ENCODE measurements at regions not wholly inside any gene's neighbourhood (a gene's known extent, or its start where the extent isn't known, plus 50 kb on each side); places are given as distances from the start of the nearest gene placed in this dataset.
A peak's percentile ranks its signal among the peaks of the same experiment; 100 is the strongest.

DNA sequence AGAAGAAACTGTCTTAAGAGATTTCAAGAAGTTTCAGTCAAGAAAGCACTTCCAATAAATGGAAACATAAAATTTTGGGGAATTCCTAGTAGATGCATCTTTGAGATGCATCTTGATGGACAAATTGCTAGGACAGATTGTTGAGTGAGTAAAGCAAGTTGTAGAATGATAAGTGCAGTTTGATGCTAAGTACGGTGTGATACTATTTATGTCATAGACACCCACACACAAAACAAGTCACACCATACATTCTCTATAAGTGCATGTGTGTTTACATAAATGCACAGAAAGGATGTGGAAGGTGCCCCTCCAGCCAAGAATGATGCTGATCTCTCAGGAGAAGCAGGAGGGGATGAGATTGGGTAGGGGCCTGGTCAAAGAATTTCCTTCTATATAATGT is 375.7 kb downstream of the FOXO1 start:
- DNase-seq: no peak
- no peaks in the 10 kb centered on the region for H3K36me3 ChIP-seq (ENCODE audit: insufficient read depth, low read length)
- peaks cover 0 to 4% (median 0%) of the 10 kb centered on the region in 3 donors for H3K36me3 Mint-ChIP-seq
- H3K4me1 ChIP-seq (ENCODE audit: insufficient read depth, low read length): no peaks in the 10 kb centered on the region
- ChIA-PET POLR2A (no interaction called here), CTCF (no interaction called here)
- no peaks in the 10 kb centered on the region for H3K9me3 ChIP-seq (ENCODE audit: low read length)
- no peaks in the 10 kb centered on the region for H3K27me3 ChIP-seq (ENCODE audit: insufficient read depth, low read length, poor library complexity, severe bottlenecking)
- no peak overlapping the region for H3K4me3 ChIP-seq (ENCODE audit: low read length)
- no peak overlapping the region for H3K4me3 Mint-ChIP-seq
- H3K9me3 Mint-ChIP-seq: peaks cover 0 to 4% (median 0%) of the 10 kb centered on the region in 5 donors
- no peaks in the 10 kb centered on the region for H3K4me1 Mint-ChIP-seq
- no peak overlapping the region for H3K27ac ChIP-seq (ENCODE audit: low read depth, low read length)
- H3K27me3 Mint-ChIP-seq: no peaks in the 10 kb centered on the region
- H3K27ac Mint-ChIP-seq: no peak overlapping the region

DNA sequence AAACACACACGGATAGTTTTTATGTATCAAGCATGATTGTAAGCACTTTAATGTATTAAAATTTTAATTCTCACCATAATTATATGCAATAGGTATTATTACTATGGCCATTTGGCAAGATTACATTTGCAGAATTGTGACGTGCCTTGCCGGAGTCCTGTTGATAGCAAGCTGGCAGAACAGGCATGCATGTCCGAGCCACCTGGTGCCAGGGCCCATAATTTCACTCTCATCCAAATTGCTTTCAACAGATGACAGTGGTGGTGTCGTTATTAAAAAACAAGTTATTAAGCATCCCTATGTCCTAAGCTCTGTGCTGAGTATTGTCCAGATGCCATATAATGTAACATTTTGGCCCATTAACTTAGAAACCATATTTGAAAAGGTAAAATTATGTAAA is 374.3 kb downstream of the FOXO1 start:
- Histone ChIP-seq H3K4me1 (ENCODE audit: insufficient read depth, low read length) (no peaks in the 10 kb centered on the region), H3K27me3 (ENCODE audit: insufficient read depth, low read length, poor library complexity, severe bottlenecking) (no peaks in the 10 kb centered on the region), H3K4me3 (ENCODE audit: low read length) (no peak overlapping the region), H3K9me3 (ENCODE audit: low read length) (no peaks in the 10 kb centered on the region), H3K27ac (ENCODE audit: low read depth, low read length) (no peak overlapping the region), H3K36me3 (ENCODE audit: insufficient read depth, low read length) (no peaks in the 10 kb centered on the region)
- peaks cover 0 to 13% (median 5%) of the 10 kb centered on the region in 5 donors for H3K9me3 Mint-ChIP-seq
- H3K4me3 Mint-ChIP-seq: no peak overlapping the region
- no peak overlapping the region for H3K27ac Mint-ChIP-seq
- peaks cover 0 to 10% (median 0%) of the 10 kb centered on the region in 3 donors for H3K36me3 Mint-ChIP-seq
- DNase-seq: no peak
- ChIA-PET CTCF (no interaction called here), POLR2A (no interaction called here)
- no peaks in the 10 kb centered on the region for H3K27me3 Mint-ChIP-seq
- no peaks in the 10 kb centered on the region for H3K4me1 Mint-ChIP-seq

DNA sequence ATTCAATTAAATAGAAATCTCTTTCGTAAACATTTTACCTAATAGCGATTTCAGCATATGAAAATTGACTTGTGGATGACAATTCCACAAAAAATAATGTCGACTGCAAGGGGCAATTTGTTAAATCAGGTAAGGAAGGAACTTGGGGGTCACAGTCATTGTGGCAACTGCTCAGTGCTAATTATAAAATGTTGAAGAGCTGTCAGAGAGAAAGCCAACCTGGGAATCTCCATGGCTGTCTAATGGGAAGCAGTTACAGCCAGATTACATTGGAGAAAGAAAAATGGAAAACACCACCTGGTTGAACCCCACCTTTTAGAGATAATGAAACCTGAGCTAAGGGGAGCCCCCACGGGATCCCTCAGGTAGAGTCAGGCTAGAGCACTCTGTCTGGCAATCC is 373.9 kb downstream of the FOXO1 start:
- Mint-ChIP-seq H3K9me3 (peaks cover 0 to 13% (median 5%) of the 10 kb centered on the region in 5 donors), H3K27ac (peak overlapping the region in 1 of 8 donors; percentile 11), H3K4me1 (no peaks in the 10 kb centered on the region), H3K4me3 (no peak overlapping the region), H3K27me3 (no peaks in the 10 kb centered on the region), H3K36me3 (peaks cover 0 to 10% (median 0%) of the 10 kb centered on the region in 3 donors)
- H3K4me1 ChIP-seq (ENCODE audit: insufficient read depth, low read length): no peaks in the 10 kb centered on the region
- H3K9me3 ChIP-seq (ENCODE audit: low read length): no peaks in the 10 kb centered on the region
- CTCF ChIA-PET: no interaction called here
- no peaks in the 10 kb centered on the region for H3K36me3 ChIP-seq (ENCODE audit: insufficient read depth, low read length)
- DNase-seq: no peak
- POLR2A ChIA-PET: no interaction called here
- H3K27ac ChIP-seq (ENCODE audit: low read depth, low read length): no peak overlapping the region
- no peaks in the 10 kb centered on the region for H3K27me3 ChIP-seq (ENCODE audit: insufficient read depth, low read length, poor library complexity, severe bottlenecking)
- H3K4me3 ChIP-seq (ENCODE audit: low read length): no peak overlapping the region

- H3K27me3 ChIP-seq (ENCODE audit: insufficient read depth, low read length, poor library complexity, severe bottlenecking): no peaks in the 10 kb centered on the region
- Mint-ChIP-seq H3K36me3 (peaks cover 0 to 39% (median 8%) of the 10 kb centered on the region in 3 donors), H3K4me1 (peaks cover 0 to 3% (median under 1%) of the 10 kb centered on the region in 3 donors), H3K9me3 (peaks cover 0 to 17% (median 16%) of the 10 kb centered on the region in 5 donors), H3K27ac (no peak overlapping the region), H3K4me3 (no peak overlapping the region), H3K27me3 (peaks cover 0 to 2% of the 10 kb centered on the region in 2 donors)
- POLR2A ChIA-PET: no interaction called here
- no peak overlapping the region for H3K27ac ChIP-seq (ENCODE audit: low read depth, low read length)
- H3K9me3 ChIP-seq (ENCODE audit: low read length): no peaks in the 10 kb centered on the region
- DNase-seq: no peak
- H3K36me3 ChIP-seq (ENCODE audit: insufficient read depth, low read length): no peaks in the 10 kb centered on the region
- no peaks in the 10 kb centered on the region for H3K4me1 ChIP-seq (ENCODE audit: insufficient read depth, low read length)
- CTCF ChIA-PET: interaction anchor here (1.6 kb wide), 1 partner anchor 380 kb away, joined by 3 read pairs; no protein-coding TSS in a partner anchor
- H3K4me3 ChIP-seq (ENCODE audit: low read length): no peak overlapping the region
Measured at GRCh38 chr13:40302351-40302750, 364.1 kb downstream of the FOXO1 start.

DNA sequence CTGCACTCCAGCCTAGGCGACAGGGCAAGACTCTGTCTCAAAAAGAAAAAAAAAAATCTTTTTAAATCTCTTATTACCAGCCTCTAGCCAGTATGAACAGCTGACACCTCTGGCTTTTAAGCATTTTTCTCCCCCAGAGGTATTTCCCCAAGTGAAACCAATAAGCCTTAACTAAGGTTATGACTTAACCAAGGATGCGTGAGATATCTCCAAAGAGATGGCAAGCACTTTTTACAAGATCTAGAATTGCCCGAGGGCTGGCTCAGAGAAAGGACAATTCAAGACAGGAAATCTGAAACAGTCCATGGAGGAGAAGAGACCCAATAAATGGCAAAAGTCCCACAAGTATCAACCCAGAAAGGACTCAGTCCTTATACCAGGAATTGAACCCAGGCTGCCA is 362.1 kb downstream of the FOXO1 start:
- ChIA-PET CTCF (interaction anchor here (1.6 kb wide), 1 partner anchor 55 kb away, joined by 3 read pairs; no protein-coding TSS in a partner anchor), POLR2A (no interaction called here)
- no peak overlapping the region for H3K27ac Mint-ChIP-seq

GRCh38 chr13:40306817-40307216 is 359.6 kb downstream of the FOXO1 start:
- peak overlapping the region in 1 of 8 donors; percentile 54 for H3K27ac Mint-ChIP-seq
- no peaks in the 10 kb centered on the region for H3K9me3 ChIP-seq (ENCODE audit: low read length)
- H3K4me1 Mint-ChIP-seq: peaks cover 0 to 14% (median 2%) of the 10 kb centered on the region in 3 donors
- DNase-seq: no peak
- H3K36me3 Mint-ChIP-seq: peaks cover 0 to 30% (median 5%) of the 10 kb centered on the region in 3 donors
- peak overlapping the region in 1 of 7 donors; percentile 25 for H3K4me3 Mint-ChIP-seq
- H3K4me1 ChIP-seq (ENCODE audit: insufficient read depth, low read length): no peaks in the 10 kb centered on the region
- H3K27me3 ChIP-seq (ENCODE audit: insufficient read depth, low read length, poor library complexity, severe bottlenecking): no peaks in the 10 kb centered on the region
- no peak overlapping the region for H3K4me3 ChIP-seq (ENCODE audit: low read length)
- CTCF ChIA-PET: no interaction called here
- no peak overlapping the region for H3K27ac ChIP-seq (ENCODE audit: low read depth, low read length)
- POLR2A ChIA-PET: no interaction called here
- H3K9me3 Mint-ChIP-seq: peaks cover 0 to 14% (median 11%) of the 10 kb centered on the region in 5 donors
- H3K36me3 ChIP-seq (ENCODE audit: insufficient read depth, low read length): no peaks in the 10 kb centered on the region
- H3K27me3 Mint-ChIP-seq: peaks cover 0 to 2% of the 10 kb centered on the region in 2 donors

More for the DNA sequence above, 362.1 kb downstream of the FOXO1 start:
- DNase-seq: no peak
- Mint-ChIP-seq H3K9me3 (peaks cover 0 to 18% (median 17%) of the 10 kb centered on the region in 5 donors), H3K27me3 (peaks cover 0 to 2% of the 10 kb centered on the region in 2 donors), H3K4me1 (peaks cover 0 to 14% (median 2%) of the 10 kb centered on the region in 3 donors), H3K36me3 (peaks cover 0 to 49% (median 10%) of the 10 kb centered on the region in 3 donors), H3K4me3 (no peak overlapping the region)
- Histone ChIP-seq H3K27ac (ENCODE audit: low read depth, low read length) (no peak overlapping the region), H3K4me1 (ENCODE audit: insufficient read depth, low read length) (no peaks in the 10 kb centered on the region), H3K36me3 (ENCODE audit: insufficient read depth, low read length) (no peaks in the 10 kb centered on the region), H3K9me3 (ENCODE audit: low read length) (no peaks in the 10 kb centered on the region), H3K4me3 (ENCODE audit: low read length) (no peak overlapping the region), H3K27me3 (ENCODE audit: insufficient read depth, low read length, poor library complexity, severe bottlenecking) (no peaks in the 10 kb centered on the region)

- POLR2A ChIA-PET: no interaction called here
- H3K4me1 ChIP-seq (ENCODE audit: insufficient read depth, low read length): peaks cover 6% of the 10 kb centered on the region
- DNase-seq: no peak
- H3K27me3 ChIP-seq (ENCODE audit: insufficient read depth, low read length, poor library complexity, severe bottlenecking): no peaks in the 10 kb centered on the region
- no peaks in the 10 kb centered on the region for H3K9me3 ChIP-seq (ENCODE audit: low read length)
- Mint-ChIP-seq H3K4me3 (peak overlapping the region in 1 of 7 donors; percentile 1), H3K27me3 (peaks cover 0 to under 1% of the 10 kb centered on the region in 2 donors), H3K36me3 (peaks cover 0 to 30% (median 5%) of the 10 kb centered on the region in 3 donors), H3K4me1 (peaks cover 10 to 27% (median 10%) of the 10 kb centered on the region in 3 donors), H3K9me3 (peaks cover 0 to 12% (median 6%) of the 10 kb centered on the region in 5 donors), H3K27ac (no peak overlapping the region)
- CTCF ChIA-PET: no interaction called here
- no peaks in the 10 kb centered on the region for H3K36me3 ChIP-seq (ENCODE audit: insufficient read depth, low read length)
- H3K4me3 ChIP-seq (ENCODE audit: low read length): no peak overlapping the region
- H3K27ac ChIP-seq (ENCODE audit: low read depth, low read length): no peak overlapping the region
Measured at GRCh38 chr13:40309881-40310280, 356.6 kb downstream of the FOXO1 start.

DNA sequence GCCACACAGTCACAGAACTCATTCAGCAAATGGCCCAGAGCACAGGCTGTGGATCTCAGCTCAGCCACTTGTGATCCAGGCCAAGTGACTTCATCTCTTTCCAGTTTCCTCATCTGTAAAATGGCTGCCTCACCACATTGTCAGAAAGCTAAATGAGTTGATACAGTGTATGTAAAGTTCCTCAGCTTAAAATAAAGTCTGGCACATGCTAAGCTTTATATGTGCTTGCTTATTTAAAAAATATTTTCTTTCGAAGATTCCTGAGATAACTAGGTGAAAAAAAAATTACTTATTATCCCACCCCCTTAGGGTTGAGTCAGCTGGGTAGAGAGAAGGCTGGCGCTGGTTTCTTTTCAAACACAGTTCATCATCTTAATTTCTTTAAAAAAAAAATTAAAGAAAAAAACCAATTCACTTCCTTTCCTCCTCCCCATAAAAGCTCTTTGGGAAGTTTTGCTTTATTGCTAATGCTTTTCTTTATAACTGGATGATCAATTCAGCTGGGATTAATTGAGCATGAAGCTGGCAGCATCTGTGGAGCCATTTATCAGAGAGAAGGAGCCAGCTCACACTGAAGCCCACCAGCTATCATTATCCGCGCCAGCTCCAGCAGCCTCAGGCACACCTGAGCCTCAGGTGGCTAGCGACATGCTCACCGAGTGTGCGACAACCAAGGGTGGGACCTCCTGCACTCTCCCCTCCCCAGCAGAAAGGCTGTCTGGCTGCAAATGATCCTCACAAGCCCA is 354.9 kb downstream of the FOXO1 start:
- H3K27me3 ChIP-seq (ENCODE audit: insufficient read depth, low read length, poor library complexity, severe bottlenecking): no peaks in the 10 kb centered on the region
- no peak for DNase-seq
- H3K27ac ChIP-seq (ENCODE audit: low read depth, low read length): no peak overlapping the region
- ChIA-PET POLR2A (no interaction called here), CTCF (no interaction called here)
- peaks cover 0 to 5% of the 10 kb centered on the region in 2 donors for H3K27me3 Mint-ChIP-seq
- peaks cover 22% of the 10 kb centered on the region for H3K4me1 ChIP-seq (ENCODE audit: insufficient read depth, low read length)
- H3K4me1 Mint-ChIP-seq: peaks cover 24 to 44% (median 27%) of the 10 kb centered on the region in 3 donors
- H3K36me3 Mint-ChIP-seq: peaks cover 0 to 17% (median 1%) of the 10 kb centered on the region in 3 donors
- H3K36me3 ChIP-seq (ENCODE audit: insufficient read depth, low read length): no peaks in the 10 kb centered on the region
- H3K9me3 Mint-ChIP-seq: peaks cover 0 to 8% (median 4%) of the 10 kb centered on the region in 5 donors
- H3K9me3 ChIP-seq (ENCODE audit: low read length): no peaks in the 10 kb centered on the region
- H3K27ac Mint-ChIP-seq: no peak overlapping the region
- no peak overlapping the region for H3K4me3 Mint-ChIP-seq
- no peak overlapping the region for H3K4me3 ChIP-seq (ENCODE audit: low read length)

All from CD8-positive, alpha-beta memory T cell (primary cell).